OCI-LY7 (cell line): ENCODE measurements at regions not wholly inside any gene's neighbourhood (a gene's known extent, or its start where the extent isn't known, plus 50 kb on each side); places are given as distances from the start of the nearest gene placed in this dataset.

Experiments
- CTCF ChIP-seq: fragments of 200-600 bp; sonication (generic); conservative IDR thresholded peaks from 2 replicates; pipeline ENCODE4 v1.5.1; 2014; ENCODE audit warnings: mild to moderate bottlenecking, antibody characterized with exemption, low read length, moderate library complexity, mixed read lengths
- EZH2phosphoT487 ChIP-seq: fragments of 200-600 bp; sonication (generic); IDR thresholded peaks from 2 replicates; pipeline ENCODE4 v1.6.1; 2018; ENCODE audit warnings: low read depth, borderline replicate concordance, mild to moderate bottlenecking, mixed run types, antibody characterized with exemption, low read length, moderate library complexity, mixed read lengths

GRCh38 chr9:36492865-36493264, 79.8 kb upstream of the MELK start:
- TF ChIP-seq CTCF, result no peak
- no peak for TF ChIP-seq EZH2phosphoT487
